Cardiac fibroblast (primary cell): ENCODE measurements at regions not wholly inside any gene's neighbourhood (a gene's known extent, or its start where the extent isn't known, plus 50 kb on each side); places are given as distances from the start of the nearest gene placed in this dataset.

Experiments
- DNase-seq, 2 donors: peaks; one replicate each; pipeline versions ENCODE4 v3.0.0 to v3.0.0-alpha.2; 2010; ENCODE audit warnings: low read depth in 2 of 2
- H3K4me3 ChIP-seq, 2 donors: replicated peaks in 1 of 2; 1 replicate in 1 of 2; 2 replicates in 1 of 2; pipeline ENCODE4 v1.5.1; 2011; ENCODE audit warnings: low read depth in 2 of 2, low read length in 2 of 2, mild to moderate bottlenecking in 2 of 2, moderate library complexity in 1 of 2
- TF ChIP-seq, protein P1 (sequence below): IDR thresholded peaks from one replicate; pipeline ENCODE4 v1.5.1; 2011; ENCODE audit warnings: low read depth, mild to moderate bottlenecking, low read length, inconsistent platforms

DNA sequence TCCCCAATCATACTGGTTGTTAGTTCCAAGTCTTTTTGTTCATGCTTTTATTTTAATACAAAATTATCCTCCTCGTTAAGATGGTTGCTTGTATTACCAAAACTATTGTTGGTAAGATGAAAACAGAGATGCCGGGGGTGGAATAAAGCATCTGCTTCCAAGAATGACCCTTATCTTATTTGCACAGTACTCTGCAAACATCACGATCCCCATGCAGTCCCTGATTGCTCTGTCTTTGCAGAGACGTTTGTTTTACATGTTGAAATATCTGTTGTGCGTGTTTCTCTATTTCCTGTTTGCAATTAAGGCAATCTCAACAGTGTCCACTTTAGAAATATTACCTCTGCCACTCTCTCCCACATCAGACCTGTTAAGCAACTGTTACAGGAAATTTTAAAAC is 141.3 kb upstream of the NCAM2 start:
- TF ChIP-seq, protein P1, sequence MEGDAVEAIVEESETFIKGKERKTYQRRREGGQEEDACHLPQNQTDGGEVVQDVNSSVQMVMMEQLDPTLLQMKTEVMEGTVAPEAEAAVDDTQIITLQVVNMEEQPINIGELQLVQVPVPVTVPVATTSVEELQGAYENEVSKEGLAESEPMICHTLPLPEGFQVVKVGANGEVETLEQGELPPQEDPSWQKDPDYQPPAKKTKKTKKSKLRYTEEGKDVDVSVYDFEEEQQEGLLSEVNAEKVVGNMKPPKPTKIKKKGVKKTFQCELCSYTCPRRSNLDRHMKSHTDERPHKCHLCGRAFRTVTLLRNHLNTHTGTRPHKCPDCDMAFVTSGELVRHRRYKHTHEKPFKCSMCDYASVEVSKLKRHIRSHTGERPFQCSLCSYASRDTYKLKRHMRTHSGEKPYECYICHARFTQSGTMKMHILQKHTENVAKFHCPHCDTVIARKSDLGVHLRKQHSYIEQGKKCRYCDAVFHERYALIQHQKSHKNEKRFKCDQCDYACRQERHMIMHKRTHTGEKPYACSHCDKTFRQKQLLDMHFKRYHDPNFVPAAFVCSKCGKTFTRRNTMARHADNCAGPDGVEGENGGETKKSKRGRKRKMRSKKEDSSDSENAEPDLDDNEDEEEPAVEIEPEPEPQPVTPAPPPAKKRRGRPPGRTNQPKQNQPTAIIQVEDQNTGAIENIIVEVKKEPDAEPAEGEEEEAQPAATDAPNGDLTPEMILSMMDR: no peak
- no peak for DNase-seq
- no peak overlapping the region for H3K4me3 ChIP-seq

DNA sequence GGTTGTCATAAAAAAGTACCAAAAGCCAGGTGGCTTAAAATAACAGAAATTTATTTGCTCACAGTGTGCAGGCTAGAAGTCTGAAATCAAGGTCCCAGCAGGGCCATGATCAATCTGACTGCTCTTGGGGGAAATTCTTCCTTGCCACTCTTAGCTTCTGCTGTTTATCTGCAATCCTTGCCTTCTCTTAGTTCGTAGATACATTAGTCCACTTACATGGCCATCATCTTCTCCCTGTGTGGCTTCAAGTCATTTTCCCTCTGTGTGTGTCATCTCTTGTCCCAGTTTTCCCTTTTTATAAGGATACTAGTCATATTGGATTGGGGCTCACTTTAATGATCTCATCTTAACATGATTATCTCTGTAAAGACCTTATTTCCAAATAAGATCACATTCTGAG is 124.0 kb upstream of the NCAM2 start:
- TF ChIP-seq, protein P1: no peak
- no peak for DNase-seq
- H3K4me3 ChIP-seq: no peak overlapping the region

DNA sequence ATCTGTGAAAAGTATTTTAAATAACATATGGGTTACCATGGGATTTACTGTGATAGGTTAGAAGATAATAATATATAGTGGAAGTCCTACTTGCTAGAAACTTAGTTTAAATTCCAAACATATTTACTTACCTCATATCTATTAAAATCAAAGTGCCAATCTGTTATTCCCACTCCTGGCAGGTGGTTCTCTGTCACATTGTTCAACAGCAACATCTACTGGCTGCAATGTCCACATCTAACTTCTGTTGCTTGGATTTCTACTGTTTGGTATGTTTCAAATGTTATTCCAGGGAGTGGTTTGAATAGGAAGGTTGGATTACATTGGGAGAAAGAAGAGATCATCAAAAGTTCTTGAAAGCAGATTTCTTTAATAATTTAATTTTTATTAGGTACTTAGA is 122.5 kb upstream of the NCAM2 start:
- TF ChIP-seq, protein P1: no peak
- no peak overlapping the region for H3K4me3 ChIP-seq
- no peak for DNase-seq

DNA sequence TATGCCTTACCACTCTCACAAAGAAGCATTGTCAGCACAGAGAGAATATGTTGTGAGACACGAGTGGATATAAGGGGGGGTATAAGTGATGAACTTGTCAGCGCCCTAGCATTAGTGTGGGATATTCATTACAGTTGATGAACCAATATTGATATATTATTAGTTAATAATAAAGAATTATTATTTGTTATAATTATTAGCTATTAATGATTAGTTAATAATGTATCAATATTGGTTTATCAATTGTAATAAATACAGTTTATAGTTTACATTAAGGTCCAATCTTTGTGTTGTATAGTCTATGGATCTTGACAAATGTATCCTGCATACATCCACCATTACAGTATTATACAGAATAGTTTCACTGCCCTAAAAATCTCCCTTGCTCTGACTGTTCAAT is 120.2 kb upstream of the NCAM2 start:
- DNase-seq: no peak
- H3K4me3 ChIP-seq: no peak overlapping the region
- TF ChIP-seq, protein P1: no peak

DNA sequence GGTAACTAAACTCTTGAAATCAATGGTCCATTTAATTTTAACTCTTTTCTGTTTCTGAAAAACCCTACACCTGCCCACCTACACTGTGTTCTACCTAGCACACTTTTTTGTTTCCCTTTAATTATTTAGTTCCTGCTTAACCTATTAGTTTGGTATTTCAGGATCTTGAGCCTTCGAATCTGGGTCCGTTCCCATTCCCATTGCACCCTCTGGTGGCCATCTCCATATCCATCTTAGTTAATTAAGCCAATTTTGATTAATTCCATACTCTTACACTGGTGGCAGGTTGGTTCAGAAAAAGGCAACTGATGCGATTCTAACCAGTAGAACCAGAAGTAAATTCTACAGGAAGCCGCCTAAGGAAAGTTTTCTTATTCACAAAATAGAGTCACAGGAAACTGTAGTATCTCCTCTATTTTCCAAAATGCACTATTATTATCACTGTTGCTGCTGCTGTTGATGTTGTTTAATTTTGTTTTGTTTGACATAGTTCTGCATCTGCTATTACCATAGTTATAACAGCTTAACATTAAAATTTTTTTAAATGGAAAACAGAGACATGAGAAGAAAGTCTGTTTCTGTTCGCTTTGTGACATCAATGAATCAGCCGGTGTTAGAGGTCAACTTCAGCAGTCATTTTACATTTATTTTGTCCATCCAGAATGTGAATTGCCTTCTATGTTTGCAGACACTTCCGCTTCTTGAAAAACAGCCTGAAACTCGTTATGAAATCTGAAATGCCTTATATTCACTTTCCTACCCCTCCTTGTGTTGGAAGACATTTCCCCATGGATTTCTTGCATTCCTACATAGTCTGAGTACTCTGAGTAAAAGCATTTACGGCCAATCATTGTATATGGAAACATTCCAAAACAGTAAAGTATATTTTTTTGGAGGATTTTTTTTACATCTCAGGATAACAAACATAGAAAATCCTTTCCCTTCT is 115.5 kb upstream of the NCAM2 start:
- TF ChIP-seq, protein P1: peak; percentile 35
- peak; percentile 42 to 56 for DNase-seq
- no peak overlapping the region for H3K4me3 ChIP-seq

DNA sequence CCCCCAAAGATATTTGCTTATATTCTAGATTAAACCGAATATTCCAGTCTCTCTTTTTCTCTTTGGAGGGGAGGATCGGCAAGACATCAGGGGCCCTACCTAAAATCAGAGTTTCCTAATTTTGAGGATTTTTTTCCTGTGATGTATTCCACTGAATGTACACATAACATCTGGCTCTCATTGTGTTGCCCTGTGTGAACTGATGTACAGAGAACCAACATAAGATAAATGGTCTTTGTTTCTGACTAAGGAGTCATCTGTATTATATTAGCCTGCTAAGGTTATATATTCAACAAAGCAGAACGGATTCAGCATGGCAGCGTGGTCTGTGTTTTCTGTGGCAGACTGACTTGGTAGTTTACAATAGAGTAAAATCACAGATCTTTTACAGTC is 114.8 kb upstream of the NCAM2 start:
- TF ChIP-seq, protein P1: no peak
- no peak for DNase-seq
- no peak overlapping the region for H3K4me3 ChIP-seq

DNA sequence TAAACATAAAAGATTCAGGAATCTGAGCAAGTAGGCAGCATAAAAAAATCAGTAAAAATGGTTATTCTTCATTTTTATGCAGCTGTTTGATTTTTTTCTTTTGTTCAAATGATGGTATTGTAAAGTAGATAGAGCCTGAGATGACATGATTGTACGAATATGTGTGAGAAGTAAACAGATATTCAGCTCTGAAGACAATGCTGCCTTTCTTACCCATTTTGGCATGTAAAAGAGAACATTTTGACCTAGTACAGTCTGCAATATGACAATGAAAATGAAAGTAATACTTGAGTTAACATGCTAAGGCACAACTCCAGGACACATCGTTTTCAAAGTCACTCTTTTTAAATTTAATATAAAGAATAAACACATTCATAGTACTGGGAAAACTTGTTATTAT is 95.7 kb upstream of the NCAM2 start:
- TF ChIP-seq, protein P1: no peak
- no peak overlapping the region for H3K4me3 ChIP-seq
- no peak for DNase-seq
